MCF 10A (cell line): ENCODE measurements at regions not wholly inside any gene's neighbourhood (a gene's known extent, or its start where the extent isn't known, plus 50 kb on each side); places are given as distances from the start of the nearest gene placed in this dataset.

Source experiments
- BruUV-seq: library from RNA; stranded (reverse); fragments of 400-500 nt; replicated peaks from 2 replicates; lab custom pipeline; 2021; lab: Mats Ljungman, UMichigan
- CTCF ChIA-PET: fragments of 300-600 bp; sonication (Branson Sonifier 250); formaldehyde crosslinking; extraction: SDS; loops from one replicate; lab custom pipeline; 2021; ENCODE audit warnings: antibody characterized with exemption, inconsistent platforms; lab: Yijun Ruan, JAX
- POLR2A ChIA-PET: fragments of 300-600, 350-650 bp; sonication (Branson Sonifier 250); formaldehyde crosslinking; extraction: SDS; loops from one replicate; lab custom pipeline; 2020; ENCODE audit warnings: antibody characterized with exemption, inconsistent platforms; lab: Yijun Ruan, JAX
- DNase-seq: peaks from one replicate; pipeline ENCODE4 v3.0.0-alpha.2; 2018; ENCODE audit not compliant: unreplicated experiment
- H3K27ac Mint-ChIP-seq: one replicate; pipeline ENCODE4 v1.8.0; 2022; ENCODE audit warnings: mild to moderate bottlenecking, low read depth, mixed read lengths; ENCODE audit not compliant: unreplicated experiment
- H3K27me3 Mint-ChIP-seq: one replicate; pipeline ENCODE4 v1.8.0; 2022; ENCODE audit warnings: mixed read lengths; ENCODE audit not compliant: insufficient read depth, unreplicated experiment
- H3K36me3 Mint-ChIP-seq: one replicate; pipeline ENCODE4 v1.8.0; 2022; ENCODE audit warnings: mild to moderate bottlenecking, moderate library complexity, mixed read lengths; ENCODE audit not compliant: insufficient read depth, unreplicated experiment
- H3K4me1 Mint-ChIP-seq: one replicate; pipeline ENCODE4 v1.8.0; 2022; ENCODE audit warnings: mixed read lengths; ENCODE audit not compliant: insufficient read depth, unreplicated experiment
- H3K4me3 Mint-ChIP-seq: one replicate; pipeline ENCODE4 v1.8.0; 2022; ENCODE audit warnings: mild to moderate bottlenecking, moderate library complexity, mixed read lengths; ENCODE audit not compliant: unreplicated experiment
- H3K9me3 Mint-ChIP-seq: one replicate; pipeline ENCODE4 v1.8.0; 2022; ENCODE audit warnings: mixed read lengths; ENCODE audit not compliant: unreplicated experiment
- intact Hi-C: fragments of 100-400 bp; cut with micrococcal nuclease; formaldehyde crosslinking; loops from 2 replicates; pipeline ENCODE4 v1.14.1; 2022
- TF ChIP-seq, protein P1 (sequence below): fragments of 200-600 bp; IDR thresholded peaks from one replicate; pipeline ENCODE4 v1.8.0; 2022; ENCODE audit warnings: antibody characterized with exemption, mild to moderate bottlenecking; ENCODE audit not compliant: unreplicated experiment

- Mint-ChIP-seq H3K4me3 (no peak overlapping the region), H3K4me1 (no peaks in the 10 kb centered on the region), H3K27me3 (peaks cover 16% of the 10 kb centered on the region), H3K9me3 (no peaks in the 10 kb centered on the region), H3K36me3 (no peaks in the 10 kb centered on the region), H3K27ac (no peak overlapping the region)
- TF ChIP-seq, protein P1, sequence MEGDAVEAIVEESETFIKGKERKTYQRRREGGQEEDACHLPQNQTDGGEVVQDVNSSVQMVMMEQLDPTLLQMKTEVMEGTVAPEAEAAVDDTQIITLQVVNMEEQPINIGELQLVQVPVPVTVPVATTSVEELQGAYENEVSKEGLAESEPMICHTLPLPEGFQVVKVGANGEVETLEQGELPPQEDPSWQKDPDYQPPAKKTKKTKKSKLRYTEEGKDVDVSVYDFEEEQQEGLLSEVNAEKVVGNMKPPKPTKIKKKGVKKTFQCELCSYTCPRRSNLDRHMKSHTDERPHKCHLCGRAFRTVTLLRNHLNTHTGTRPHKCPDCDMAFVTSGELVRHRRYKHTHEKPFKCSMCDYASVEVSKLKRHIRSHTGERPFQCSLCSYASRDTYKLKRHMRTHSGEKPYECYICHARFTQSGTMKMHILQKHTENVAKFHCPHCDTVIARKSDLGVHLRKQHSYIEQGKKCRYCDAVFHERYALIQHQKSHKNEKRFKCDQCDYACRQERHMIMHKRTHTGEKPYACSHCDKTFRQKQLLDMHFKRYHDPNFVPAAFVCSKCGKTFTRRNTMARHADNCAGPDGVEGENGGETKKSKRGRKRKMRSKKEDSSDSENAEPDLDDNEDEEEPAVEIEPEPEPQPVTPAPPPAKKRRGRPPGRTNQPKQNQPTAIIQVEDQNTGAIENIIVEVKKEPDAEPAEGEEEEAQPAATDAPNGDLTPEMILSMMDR, result no peak
- CTCF ChIA-PET, result interaction anchor here (1.3 kb wide), 1 partner anchor 254 kb away, joined by 3 read pairs; no protein-coding TSS in a partner anchor
- intact Hi-C loops, result no loop called here
- POLR2A ChIA-PET, result no interaction called here
- no peak for DNase-seq
- BruUV-seq, result no TSS peak
Measured at GRCh38 chr3:187571701-187572100, 98.5 kb downstream of the SST start.

DNA sequence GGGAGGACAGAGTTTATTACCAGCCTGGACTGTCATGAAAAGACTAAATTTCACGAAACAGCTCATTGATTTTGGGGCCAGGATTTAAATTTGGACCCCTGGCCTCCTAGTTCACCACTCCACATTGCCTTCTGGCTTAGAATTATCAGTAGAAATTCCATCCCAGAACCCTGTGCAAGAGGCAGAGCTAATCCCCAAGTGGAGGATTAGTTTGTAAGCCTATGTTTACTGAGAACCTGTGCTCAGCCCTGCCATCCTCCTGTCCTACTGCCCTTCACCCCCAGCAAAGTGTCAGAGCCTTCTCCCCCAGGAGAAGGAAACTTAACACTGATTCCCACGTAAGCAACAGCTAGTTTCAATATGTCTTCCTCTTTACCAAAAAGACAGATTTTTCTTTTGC, 99.4 kb downstream of the SST start:
- H3K27me3 Mint-ChIP-seq, result peaks cover 16% of the 10 kb centered on the region
- DNase-seq, result no peak
- no peaks in the 10 kb centered on the region for H3K4me1 Mint-ChIP-seq
- intact Hi-C loops, result no loop called here
- H3K27ac Mint-ChIP-seq, result no peak overlapping the region
- ChIA-PET CTCF (interaction anchor here (0.9 to 2.4 kb wide), 3 partner anchors 23 to 253 kb away, joined by 3 to 10 read pairs (median 3); no protein-coding TSS in a partner anchor), POLR2A (no interaction called here)
- H3K36me3 Mint-ChIP-seq, result no peaks in the 10 kb centered on the region
- no peaks in the 10 kb centered on the region for H3K9me3 Mint-ChIP-seq
- H3K4me3 Mint-ChIP-seq, result no peak overlapping the region
- BruUV-seq, result no TSS peak
- TF ChIP-seq, protein P1, result no peak

DNA sequence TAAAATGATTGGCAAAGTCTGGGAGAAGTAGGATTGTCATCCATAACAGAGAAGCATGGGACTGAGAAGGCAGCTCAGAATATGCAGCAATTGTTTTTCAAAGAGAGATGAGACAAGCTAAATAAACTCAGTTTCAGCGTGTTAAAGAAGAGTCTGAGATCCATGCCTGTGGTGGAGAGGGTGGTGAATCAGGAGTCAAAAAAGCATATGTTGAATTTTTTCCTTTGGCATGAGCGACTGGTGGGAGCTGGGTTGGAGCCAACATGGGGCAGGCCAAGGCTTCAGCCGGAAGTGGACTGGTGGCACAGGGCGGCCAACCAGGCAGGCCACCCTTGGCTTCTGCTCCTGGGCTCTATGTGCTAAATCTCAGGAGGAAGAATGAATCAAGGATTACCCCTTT, 102.0 kb downstream of the SST start:
- ChIA-PET POLR2A (no interaction called here), CTCF (no interaction called here)
- H3K4me3 Mint-ChIP-seq, result no peak overlapping the region
- intact Hi-C loops, result no loop called here
- no peaks in the 10 kb centered on the region for H3K4me1 Mint-ChIP-seq
- peaks cover 30% of the 10 kb centered on the region for H3K27me3 Mint-ChIP-seq
- no peak for DNase-seq
- H3K36me3 Mint-ChIP-seq, result no peaks in the 10 kb centered on the region
- TF ChIP-seq, protein P1, result no peak
- H3K9me3 Mint-ChIP-seq, result no peaks in the 10 kb centered on the region
- no peak overlapping the region for H3K27ac Mint-ChIP-seq
- no TSS peak for BruUV-seq

DNA sequence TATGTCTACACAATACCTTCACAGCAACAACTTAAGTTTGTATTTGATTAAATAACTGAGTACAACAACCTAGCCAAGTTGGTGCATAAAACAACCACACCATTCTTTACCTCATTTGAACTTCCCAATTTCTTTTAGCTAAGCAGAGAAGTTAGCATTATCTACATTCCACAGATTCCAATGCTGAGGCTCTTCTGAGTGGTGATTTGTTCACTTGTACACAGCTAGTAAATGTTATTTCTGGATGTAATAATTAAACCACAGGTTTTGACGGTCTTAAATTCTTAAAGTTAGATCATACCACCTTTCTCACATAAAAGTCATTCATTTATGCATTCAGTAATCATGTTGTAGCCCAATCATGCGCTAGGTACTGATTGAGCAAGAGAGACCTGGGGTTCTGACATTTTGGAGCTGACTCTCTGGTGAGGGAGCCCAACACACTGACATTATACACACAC, 102.5 kb downstream of the SST start:
- TF ChIP-seq, protein P1, result no peak
- no peaks in the 10 kb centered on the region for H3K36me3 Mint-ChIP-seq
- peaks cover 25% of the 10 kb centered on the region for H3K27me3 Mint-ChIP-seq
- no peaks in the 10 kb centered on the region for H3K9me3 Mint-ChIP-seq
- H3K4me3 Mint-ChIP-seq, result no peak overlapping the region
- intact Hi-C loops, result no loop called here
- ChIA-PET POLR2A (no interaction called here), CTCF (no interaction called here)
- no peak for DNase-seq
- H3K4me1 Mint-ChIP-seq, result no peaks in the 10 kb centered on the region
- no peak overlapping the region for H3K27ac Mint-ChIP-seq
- BruUV-seq, result no TSS peak
